ENCODE measurements at regions not wholly inside any gene's neighbourhood (a gene's known extent, or its start where the extent isn't known, plus 50 kb on each side); places are given as distances from the start of the nearest gene placed in this dataset.

DNA sequence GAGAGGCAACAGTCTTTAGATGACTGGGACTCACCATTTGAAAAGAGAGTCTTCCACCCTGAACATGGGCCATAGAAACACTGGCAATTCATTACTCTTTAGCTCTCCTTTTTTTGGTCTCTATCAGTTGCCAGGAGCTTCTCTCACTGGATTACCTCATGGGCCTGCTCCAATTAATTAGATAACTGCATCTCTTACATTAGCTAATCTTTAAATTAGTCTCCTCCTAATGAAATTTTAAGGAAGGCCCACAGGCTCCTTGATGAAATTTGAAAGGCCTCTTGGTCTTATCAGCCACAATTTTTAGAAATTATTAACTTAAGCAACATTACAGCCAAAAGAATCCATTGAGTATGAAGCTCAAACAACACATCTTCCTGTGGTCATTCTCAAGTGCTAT lies 184.4 kb downstream of the UNC5CL start:
- no peak for TF ChIP-seq POLR2A (IDR thresholded peaks at IDR 0.05; ENCODE audit: low read depth, low read length)
- TF ChIP-seq, protein P1, sequence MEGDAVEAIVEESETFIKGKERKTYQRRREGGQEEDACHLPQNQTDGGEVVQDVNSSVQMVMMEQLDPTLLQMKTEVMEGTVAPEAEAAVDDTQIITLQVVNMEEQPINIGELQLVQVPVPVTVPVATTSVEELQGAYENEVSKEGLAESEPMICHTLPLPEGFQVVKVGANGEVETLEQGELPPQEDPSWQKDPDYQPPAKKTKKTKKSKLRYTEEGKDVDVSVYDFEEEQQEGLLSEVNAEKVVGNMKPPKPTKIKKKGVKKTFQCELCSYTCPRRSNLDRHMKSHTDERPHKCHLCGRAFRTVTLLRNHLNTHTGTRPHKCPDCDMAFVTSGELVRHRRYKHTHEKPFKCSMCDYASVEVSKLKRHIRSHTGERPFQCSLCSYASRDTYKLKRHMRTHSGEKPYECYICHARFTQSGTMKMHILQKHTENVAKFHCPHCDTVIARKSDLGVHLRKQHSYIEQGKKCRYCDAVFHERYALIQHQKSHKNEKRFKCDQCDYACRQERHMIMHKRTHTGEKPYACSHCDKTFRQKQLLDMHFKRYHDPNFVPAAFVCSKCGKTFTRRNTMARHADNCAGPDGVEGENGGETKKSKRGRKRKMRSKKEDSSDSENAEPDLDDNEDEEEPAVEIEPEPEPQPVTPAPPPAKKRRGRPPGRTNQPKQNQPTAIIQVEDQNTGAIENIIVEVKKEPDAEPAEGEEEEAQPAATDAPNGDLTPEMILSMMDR (IDR thresholded peaks at IDR 0.05; ENCODE audit: extremely low read depth in 1 of 2, insufficient read depth in 1 of 2, low read depth in 1 of 2, low read length in 2 of 2) = no peak
- TF ChIP-seq EZH2 (IDR thresholded peaks at IDR 0.05; ENCODE audit: borderline replicate concordance, low read depth, low read length, severe bottlenecking) = no peak
- no peak for TF ChIP-seq POLR2AphosphoS5 (IDR thresholded peaks at IDR 0.05; ENCODE audit: insufficient read depth, low read depth, low read length)
- TF ChIP-seq MYC (IDR thresholded peaks at IDR 0.05; ENCODE audit: low read depth, low read length) = no peak
- TF ChIP-seq, protein P2, sequence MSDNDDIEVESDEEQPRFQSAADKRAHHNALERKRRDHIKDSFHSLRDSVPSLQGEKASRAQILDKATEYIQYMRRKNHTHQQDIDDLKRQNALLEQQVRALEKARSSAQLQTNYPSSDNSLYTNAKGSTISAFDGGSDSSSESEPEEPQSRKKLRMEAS (IDR thresholded peaks at IDR 0.05; ENCODE audit: insufficient read depth, insufficient read length) = no peak
- no peak for TF ChIP-seq JUN (IDR thresholded peaks at IDR 0.05; ENCODE audit: borderline replicate concordance, insufficient read depth, insufficient read length, low read depth)
- TF ChIP-seq GATA2 (IDR thresholded peaks at IDR 0.05; ENCODE audit: insufficient read depth, insufficient read length, low read depth, low read length) = no peak
- no peak for TF ChIP-seq FOS (IDR thresholded peaks at IDR 0.05; ENCODE audit: borderline replicate concordance, insufficient read depth, low read length)
